Natural killer cell (primary cell): ENCODE measurements at regions not wholly inside any gene's neighbourhood (a gene's known extent, or its start where the extent isn't known, plus 50 kb on each side); places are given as distances from the start of the nearest gene placed in this dataset.

Experiments used
- ATAC-seq, 3 donors: fragments of 150-1000 bp in 2 of 3; fragments of 200-7000 bp in 1 of 3; cut with Tn5 transposase; 1 replicate in 1 of 3; 2 replicates in 2 of 3; pipeline ENCODE4 v1.10.0; 2021; ENCODE audit warnings: mild to moderate bottlenecking in 2 of 3, moderate library complexity in 2 of 3
- DNase-seq, 2 donors: peaks; one replicate each; pipeline versions ENCODE4 v3.0.0 to v3.0.0-alpha.2; 2013 to 2021; ENCODE audit warnings: mixed read lengths in 1 of 2
- H3K27ac ChIP-seq: one replicate; pipeline ENCODE4 v1.5.1; 2013; ENCODE audit warnings: mild to moderate bottlenecking, low read length
- H3K27me3 ChIP-seq: one replicate; pipeline ENCODE4 v1.6.1; 2013; ENCODE audit warnings: low read length; ENCODE audit not compliant: control insufficient read depth, insufficient read depth
- H3K36me3 ChIP-seq: one replicate; pipeline ENCODE4 v1.6.1; 2013; ENCODE audit warnings: low read length; ENCODE audit not compliant: control insufficient read depth, insufficient read depth
- H3K4me1 ChIP-seq: one replicate; pipeline ENCODE4 v1.6.1; 2013; ENCODE audit warnings: low read length; ENCODE audit not compliant: control insufficient read depth, insufficient read depth
- H3K4me3 ChIP-seq: one replicate; pipeline ENCODE4 v1.5.1; 2013; ENCODE audit warnings: low read length
- H3K9me3 ChIP-seq: one replicate; pipeline ENCODE4 v1.6.1; 2013; ENCODE audit warnings: low read length; ENCODE audit not compliant: control insufficient read depth, insufficient read depth
- H3K27ac Mint-ChIP-seq, 2 donors: one replicate each; pipeline ENCODE4 v1.8.0; 2022; ENCODE audit warnings: mild to moderate bottlenecking in 2 of 2, mixed read lengths in 2 of 2, moderate library complexity in 1 of 2
- H3K27me3 Mint-ChIP-seq, 2 donors: one replicate each; pipeline ENCODE4 v1.8.0; 2022; ENCODE audit warnings: low read depth in 2 of 2, mixed read lengths in 2 of 2
- H3K36me3 Mint-ChIP-seq: one replicate; pipeline ENCODE4 v1.8.0; 2022; ENCODE audit warnings: mixed read lengths
- H3K4me1 Mint-ChIP-seq, 2 donors: one replicate each; pipeline ENCODE4 v1.8.0; 2022; ENCODE audit warnings: mixed read lengths in 2 of 2
- H3K4me3 Mint-ChIP-seq: one replicate; pipeline ENCODE4 v1.8.0; 2022; ENCODE audit warnings: mild to moderate bottlenecking, moderate library complexity, mixed read lengths
- H3K9me3 Mint-ChIP-seq, 2 donors: one replicate each; pipeline ENCODE4 v1.8.0; 2022; ENCODE audit warnings: mixed read lengths in 2 of 2
- CTCF ChIP-seq: fragments of 200-600 bp; IDR thresholded peaks from one replicate; pipeline ENCODE4 v1.8.0; 2022; ENCODE audit warnings: antibody characterized with exemption
- WGBS: methylation state at CpG from one replicate; pipeline ENCODE4 v1.1.7; 2013; ENCODE audit warnings: missing lambda C conversion rate; ENCODE audit not compliant: insufficient coverage; 5-methylcytosine and 5-hydroxymethylcytosine counted together
- intact Hi-C: fragments of 100-400 bp; cut with micrococcal nuclease; formaldehyde crosslinking; loops from one replicate; pipeline ENCODE4 v1.14.2; 2022

- DNase-seq: no peak
- WGBS: 87% methylated on average over 4 of the region's 4 CpGs
- peaks cover 33% of the 10 kb centered on the region for H3K4me1 ChIP-seq
- H3K36me3 ChIP-seq: no peaks in the 10 kb centered on the region
- Mint-ChIP-seq H3K9me3 (peaks cover 8% of the 10 kb centered on the region in 2 donors), H3K27me3 (no peaks in the 10 kb centered on the region), H3K4me3 (peak overlapping the region; percentile 77), H3K27ac (peak overlapping the region; percentile 88 to 92), H3K36me3 (peaks cover 14% of the 10 kb centered on the region), H3K4me1 (peaks cover 84 to 87% of the 10 kb centered on the region in 2 donors)
- no peak overlapping the region for H3K4me3 ChIP-seq
- ATAC-seq: no peak
- intact Hi-C loops: loop anchor here (5.0 to 10.0 kb wide), 3 partner anchors 48 to 621 kb away; no protein-coding TSS in a partner anchor
- H3K9me3 ChIP-seq: no peaks in the 10 kb centered on the region
- H3K27ac ChIP-seq: no peak overlapping the region
- TF ChIP-seq CTCF: no peak
- no peaks in the 10 kb centered on the region for H3K27me3 ChIP-seq
Observed at GRCh38 chr1:101333186-101333585, 96.4 kb downstream of the S1PR1 start.

GRCh38 chr1:101337968-101338367 is 101.1 kb downstream of the S1PR1 start:
- TF ChIP-seq CTCF: no peak
- 83% methylated on average over 1 of the region's 1 CpG for WGBS

GRCh38 chr1:101338714-101339430 is 102.1 kb downstream of the S1PR1 start:
- H3K27ac Mint-ChIP-seq: peak overlapping the region; percentile 91 to 92
- WGBS: 33% methylated on average over 4 of the region's 5 CpGs
- peaks cover 6 to 11% of the 10 kb centered on the region in 2 donors for H3K9me3 Mint-ChIP-seq
- DNase-seq (peak; percentile 33 to 49), ATAC-seq (peak; percentile 72 to 85 (median 84))
- Histone ChIP-seq H3K4me3 (no peak overlapping the region), H3K9me3 (no peaks in the 10 kb centered on the region), H3K4me1 (peaks cover 20% of the 10 kb centered on the region), H3K36me3 (no peaks in the 10 kb centered on the region), H3K27me3 (no peaks in the 10 kb centered on the region), H3K27ac (peak overlapping the region; percentile 47)
- H3K36me3 Mint-ChIP-seq: peaks cover 26% of the 10 kb centered on the region
- no peaks in the 10 kb centered on the region for H3K27me3 Mint-ChIP-seq
- intact Hi-C loops: loop anchor here (1.0 to 10.0 kb wide), 5 partner anchors 9 to 204 kb away; partner anchors contain the start of gene S1PR1
- TF ChIP-seq CTCF: no peak
- peak overlapping the region; percentile 78 for H3K4me3 Mint-ChIP-seq
- H3K4me1 Mint-ChIP-seq: peaks cover 77 to 86% of the 10 kb centered on the region in 2 donors

More at GRCh38 chr1:101337968-101338367, 101.1 kb downstream of the S1PR1 start:
- peaks cover 20% of the 10 kb centered on the region for H3K4me1 ChIP-seq
- Mint-ChIP-seq H3K36me3 (peaks cover 17% of the 10 kb centered on the region), H3K9me3 (peaks cover 1 to 7% of the 10 kb centered on the region in 2 donors), H3K27me3 (no peaks in the 10 kb centered on the region), H3K4me3 (peak overlapping the region; percentile 78), H3K27ac (peak overlapping the region; percentile 91 to 92), H3K4me1 (peaks cover 75 to 85% of the 10 kb centered on the region in 2 donors)
- H3K9me3 ChIP-seq: no peaks in the 10 kb centered on the region
- intact Hi-C loops: loop anchor here (1.0 to 10.0 kb wide), 5 partner anchors 8 to 203 kb away; partner anchors contain the start of gene S1PR1
- H3K4me3 ChIP-seq: no peak overlapping the region
- DNase-seq: no peak
- peak overlapping the region; percentile 47 for H3K27ac ChIP-seq
- H3K36me3 ChIP-seq: no peaks in the 10 kb centered on the region
- no peaks in the 10 kb centered on the region for H3K27me3 ChIP-seq
- peak; percentile 65 to 81 (median 77) for ATAC-seq
